ENCODE measurements at regions not wholly inside any gene's neighbourhood (a gene's known extent, or its start where the extent isn't known, plus 50 kb on each side); places are given as distances from the start of the nearest gene placed in this dataset.
"Not testable (repeated sequence)": the region's sequence is repeated elsewhere in the genome, so short reads cannot be mapped to it uniquely, and the experiment has no call there.

- Histone ChIP-seq H3K4me1 (ENCODE audit: control insufficient read depth, insufficient read depth, low read length) (peaks cover 22% of the 10 kb centered on the region), H3K9me3 (ENCODE audit: control insufficient read depth, low read depth, low read length) (no peaks in the 10 kb centered on the region), H3K27ac (ENCODE audit: low read length) (no peak overlapping the region), H3K36me3 (ENCODE audit: control insufficient read depth, insufficient read depth, low read length) (no peaks in the 10 kb centered on the region), H3K27me3 (ENCODE audit: control insufficient read depth, insufficient read depth, low read length) (no peaks in the 10 kb centered on the region), H3K4me3 (ENCODE audit: low read length) (no peak overlapping the region)
- DNase-seq = no peak
- no CpG with 5 or more reads among the region's 12 CpGs for WGBS (ENCODE audit: insufficient coverage, low lambda C conversion rate)
These were observed 452.0 kb downstream of the SOX9 start for GRCh38 chr17:72572604-72573491.

- not testable (repeated sequence) for H3K27me3 ChIP-seq (ENCODE audit: control insufficient read depth, insufficient read depth, low read length); H3K36me3 ChIP-seq (ENCODE audit: control insufficient read depth, insufficient read depth, low read length); H3K27ac ChIP-seq (ENCODE audit: low read length); H3K4me3 ChIP-seq (ENCODE audit: low read length); DNase-seq; H3K9me3 ChIP-seq (ENCODE audit: control insufficient read depth, low read depth, low read length)
- H3K4me1 ChIP-seq (ENCODE audit: control insufficient read depth, insufficient read depth, low read length) = peaks cover 22% of the 10 kb centered on the region
- WGBS (ENCODE audit: insufficient coverage, low lambda C conversion rate) = no CpG with 5 or more reads among the region's 5 CpGs
These were observed 452.6 kb downstream of the SOX9 start for GRCh38 chr17:72573492-72573801.

DNA sequence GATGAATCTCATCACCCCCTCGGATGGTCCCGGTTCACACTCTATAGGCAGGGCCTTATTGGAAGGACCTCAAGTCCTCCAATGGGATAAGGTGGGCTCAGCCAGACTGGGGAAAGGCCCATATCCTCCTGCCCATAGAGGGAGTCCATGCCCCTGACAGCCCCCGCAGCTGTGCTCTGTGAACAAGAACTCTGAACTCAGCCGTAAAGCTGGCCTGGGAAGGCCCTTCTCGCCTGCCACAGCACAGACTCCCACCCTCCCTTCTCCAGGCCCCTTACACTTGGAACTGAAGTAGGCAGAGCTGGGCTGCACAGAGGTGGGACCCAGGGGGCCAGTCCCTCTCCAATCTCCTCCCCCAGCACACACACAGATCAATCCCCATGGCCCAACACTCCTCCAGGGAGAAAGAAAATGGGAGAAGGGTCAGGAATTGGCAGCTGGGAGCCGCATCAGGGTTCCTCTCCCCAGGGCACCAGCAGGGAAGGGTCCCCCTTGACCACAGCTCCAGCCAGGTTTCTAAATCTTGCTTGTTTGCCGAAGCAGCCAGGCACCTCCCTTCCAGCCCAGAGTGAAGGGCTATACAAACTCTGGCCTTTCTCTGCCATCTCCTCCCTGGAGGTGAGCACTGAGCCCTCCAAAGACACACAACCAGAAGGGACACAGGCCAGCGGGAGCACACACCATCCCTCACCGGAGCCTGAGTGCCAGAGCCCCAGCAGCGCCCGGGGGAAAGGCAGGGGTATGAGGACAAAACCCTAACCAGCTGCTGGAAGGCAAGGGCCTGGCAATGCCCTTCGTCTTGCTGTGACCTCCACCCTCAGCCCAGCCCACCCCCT, 454.1 kb downstream of the SOX9 start:
- Histone ChIP-seq H3K27me3 (ENCODE audit: control insufficient read depth, insufficient read depth, low read length) (no peaks in the 10 kb centered on the region), H3K36me3 (ENCODE audit: control insufficient read depth, insufficient read depth, low read length) (no peaks in the 10 kb centered on the region), H3K4me3 (ENCODE audit: low read length) (no peak overlapping the region), H3K9me3 (ENCODE audit: control insufficient read depth, low read depth, low read length) (no peaks in the 10 kb centered on the region), H3K27ac (ENCODE audit: low read length) (no peak overlapping the region), H3K4me1 (ENCODE audit: control insufficient read depth, insufficient read depth, low read length) (peaks cover 24% of the 10 kb centered on the region)
- no peak for DNase-seq
- no CpG with 5 or more reads among the region's 12 CpGs for WGBS (ENCODE audit: insufficient coverage, low lambda C conversion rate)

DNA sequence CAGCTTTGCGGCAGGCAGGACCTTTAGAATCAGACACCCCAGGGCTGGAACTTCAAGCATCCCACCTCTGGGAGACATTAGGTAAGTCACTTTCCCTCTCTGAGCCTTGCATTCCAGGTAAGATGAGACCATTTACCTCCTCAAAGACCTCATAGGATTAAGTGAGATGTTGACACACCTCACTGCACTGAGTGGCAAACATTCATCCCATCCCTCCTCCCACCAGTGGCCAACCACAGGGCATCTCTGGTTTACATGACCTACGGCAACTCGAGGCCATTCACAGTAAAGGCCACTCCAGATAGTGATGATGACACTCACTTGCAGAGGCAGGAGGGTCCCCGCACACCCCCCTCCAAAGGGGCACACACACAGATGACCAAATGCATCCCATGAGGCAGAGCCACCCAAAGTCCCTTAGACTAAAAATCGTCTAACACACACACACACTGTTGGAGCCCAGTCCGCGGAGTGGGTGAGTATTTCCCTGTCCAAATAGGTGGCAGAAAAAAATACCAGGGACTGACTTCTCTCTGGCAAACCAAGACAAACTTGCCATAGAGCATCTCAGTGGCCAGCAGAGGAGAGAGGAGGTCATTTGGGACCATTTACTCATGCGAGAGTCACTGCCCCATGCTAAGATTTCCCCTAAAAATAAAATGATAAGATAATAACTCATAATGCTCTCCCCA, 454.9 kb downstream of the SOX9 start:
- no peak for DNase-seq
- Histone ChIP-seq H3K27me3 (ENCODE audit: control insufficient read depth, insufficient read depth, low read length) (no peaks in the 10 kb centered on the region), H3K4me1 (ENCODE audit: control insufficient read depth, insufficient read depth, low read length) (peaks cover 25% of the 10 kb centered on the region), H3K27ac (ENCODE audit: low read length) (no peak overlapping the region), H3K9me3 (ENCODE audit: control insufficient read depth, low read depth, low read length) (no peaks in the 10 kb centered on the region), H3K36me3 (ENCODE audit: control insufficient read depth, insufficient read depth, low read length) (no peaks in the 10 kb centered on the region), H3K4me3 (ENCODE audit: low read length) (no peak overlapping the region)
- no CpG with 5 or more reads among the region's 8 CpGs for WGBS (ENCODE audit: insufficient coverage, low lambda C conversion rate)

DNA sequence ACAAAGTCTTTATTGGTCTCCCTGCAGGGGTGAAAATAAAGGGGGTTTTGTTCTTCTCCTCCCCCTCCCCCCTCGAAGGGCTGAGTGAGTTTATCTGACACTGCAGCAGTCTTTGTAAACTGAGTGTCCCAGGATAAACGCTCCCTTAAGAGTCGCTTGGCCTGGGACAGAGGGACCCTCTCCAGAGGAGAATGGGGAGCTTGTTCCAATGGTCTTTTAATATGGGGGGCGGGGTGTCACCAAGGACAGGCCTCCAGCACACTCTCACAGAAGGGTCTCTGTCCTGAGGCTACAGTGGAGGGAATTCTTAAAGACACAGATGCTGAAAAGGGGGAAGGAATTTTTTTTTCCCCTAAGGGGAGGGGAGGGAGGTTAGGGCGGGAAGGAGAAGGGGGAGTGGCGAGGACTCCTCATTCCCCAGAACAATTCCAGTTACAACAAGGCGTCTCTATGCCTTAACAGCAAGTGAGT, 455.5 kb downstream of the SOX9 start:
- H3K4me1 ChIP-seq (ENCODE audit: control insufficient read depth, insufficient read depth, low read length) = peaks cover 31% of the 10 kb centered on the region
- no peaks in the 10 kb centered on the region for H3K9me3 ChIP-seq (ENCODE audit: control insufficient read depth, low read depth, low read length)
- no CpG with 5 or more reads among the region's 7 CpGs for WGBS (ENCODE audit: insufficient coverage, low lambda C conversion rate)
- H3K4me3 ChIP-seq (ENCODE audit: low read length) = no peak overlapping the region
- no peaks in the 10 kb centered on the region for H3K36me3 ChIP-seq (ENCODE audit: control insufficient read depth, insufficient read depth, low read length)
- no peaks in the 10 kb centered on the region for H3K27me3 ChIP-seq (ENCODE audit: control insufficient read depth, insufficient read depth, low read length)
- no peak for DNase-seq
- no peak overlapping the region for H3K27ac ChIP-seq (ENCODE audit: low read length)

DNA sequence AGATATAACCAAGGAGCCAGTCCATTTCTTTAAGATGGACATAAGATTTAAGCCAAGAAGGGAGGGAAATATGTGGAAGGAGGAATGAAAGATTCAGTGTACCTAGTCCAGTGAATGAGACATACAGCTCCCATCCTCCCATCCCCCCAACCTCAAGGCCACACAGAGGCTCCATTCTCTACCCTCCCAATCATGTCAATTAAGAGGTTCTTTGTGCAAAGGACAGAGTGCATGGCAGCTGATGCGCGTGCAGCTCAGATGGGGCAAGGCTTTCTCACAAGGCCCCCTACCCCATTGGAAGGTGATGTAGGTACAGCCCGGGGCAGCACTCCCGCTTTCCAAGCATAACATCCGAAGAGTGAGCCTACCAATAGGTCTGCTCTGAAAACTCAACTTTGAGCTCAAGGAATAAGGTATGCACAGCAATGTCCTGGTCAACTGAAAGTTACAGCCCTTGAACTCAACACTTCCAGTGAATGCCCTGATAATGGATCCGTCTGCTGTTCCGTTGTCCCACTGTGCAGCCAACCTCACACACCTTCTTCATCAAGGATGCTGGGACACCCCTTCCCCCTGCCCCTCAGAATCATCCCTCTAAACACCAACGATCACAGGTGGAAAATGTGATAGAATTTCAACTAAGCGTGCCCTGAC, 458.1 kb downstream of the SOX9 start:
- no CpG with 5 or more reads among the region's 9 CpGs for WGBS (ENCODE audit: insufficient coverage, low lambda C conversion rate)
- peaks cover 27% of the 10 kb centered on the region for H3K4me1 ChIP-seq (ENCODE audit: control insufficient read depth, insufficient read depth, low read length)

DNA sequence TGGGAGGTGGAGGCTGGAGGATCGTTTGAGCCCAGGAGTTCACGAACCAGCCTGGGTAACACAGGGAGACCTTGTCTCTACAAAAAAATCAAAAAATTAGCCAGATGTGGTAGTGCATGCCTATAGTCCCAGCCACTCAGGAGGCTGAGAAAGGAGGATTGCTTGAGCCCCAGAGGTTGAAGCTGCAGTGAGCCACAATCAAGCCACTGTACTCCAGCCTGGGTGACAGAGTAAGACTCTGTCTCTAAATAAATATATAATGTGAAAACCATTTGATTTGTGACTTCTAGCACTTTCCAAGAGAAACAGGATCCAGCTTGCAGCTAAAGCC, 459.1 kb downstream of the SOX9 start:
- no CpG with 5 or more reads among the region's 2 CpGs for WGBS (ENCODE audit: insufficient coverage, low lambda C conversion rate)
- H3K4me1 ChIP-seq (ENCODE audit: control insufficient read depth, insufficient read depth, low read length) = peaks cover 25% of the 10 kb centered on the region
- no peaks in the 10 kb centered on the region for H3K9me3 ChIP-seq (ENCODE audit: control insufficient read depth, low read depth, low read length)
- H3K4me3 ChIP-seq (ENCODE audit: low read length) = no peak overlapping the region
- H3K36me3 ChIP-seq (ENCODE audit: control insufficient read depth, insufficient read depth, low read length) = no peaks in the 10 kb centered on the region
- no peak for DNase-seq
- H3K27me3 ChIP-seq (ENCODE audit: control insufficient read depth, insufficient read depth, low read length) = no peaks in the 10 kb centered on the region
- H3K27ac ChIP-seq (ENCODE audit: low read length) = peak overlapping the region; percentile 62

More for the DNA sequence above, 458.1 kb downstream of the SOX9 start:
- H3K27me3 ChIP-seq (ENCODE audit: control insufficient read depth, insufficient read depth, low read length) = no peaks in the 10 kb centered on the region
- H3K36me3 ChIP-seq (ENCODE audit: control insufficient read depth, insufficient read depth, low read length) = no peaks in the 10 kb centered on the region
- no peaks in the 10 kb centered on the region for H3K9me3 ChIP-seq (ENCODE audit: control insufficient read depth, low read depth, low read length)
- no peak overlapping the region for H3K4me3 ChIP-seq (ENCODE audit: low read length)
- no peak for DNase-seq
- H3K27ac ChIP-seq (ENCODE audit: low read length) = no peak overlapping the region

GRCh38 chr17:72580321-72581127, 459.7 kb downstream of the SOX9 start:
- no peaks in the 10 kb centered on the region for H3K36me3 ChIP-seq (ENCODE audit: control insufficient read depth, insufficient read depth, low read length)
- no CpG with 5 or more reads among the region's 11 CpGs for WGBS (ENCODE audit: insufficient coverage, low lambda C conversion rate)
- no peaks in the 10 kb centered on the region for H3K27me3 ChIP-seq (ENCODE audit: control insufficient read depth, insufficient read depth, low read length)
- DNase-seq = peak; percentile 72 to 90
- H3K4me1 ChIP-seq (ENCODE audit: control insufficient read depth, insufficient read depth, low read length) = peaks cover 19% of the 10 kb centered on the region
- no peaks in the 10 kb centered on the region for H3K9me3 ChIP-seq (ENCODE audit: control insufficient read depth, low read depth, low read length)
- no peak overlapping the region for H3K4me3 ChIP-seq (ENCODE audit: low read length)
- peak overlapping the region; percentile 62 for H3K27ac ChIP-seq (ENCODE audit: low read length)

DNA sequence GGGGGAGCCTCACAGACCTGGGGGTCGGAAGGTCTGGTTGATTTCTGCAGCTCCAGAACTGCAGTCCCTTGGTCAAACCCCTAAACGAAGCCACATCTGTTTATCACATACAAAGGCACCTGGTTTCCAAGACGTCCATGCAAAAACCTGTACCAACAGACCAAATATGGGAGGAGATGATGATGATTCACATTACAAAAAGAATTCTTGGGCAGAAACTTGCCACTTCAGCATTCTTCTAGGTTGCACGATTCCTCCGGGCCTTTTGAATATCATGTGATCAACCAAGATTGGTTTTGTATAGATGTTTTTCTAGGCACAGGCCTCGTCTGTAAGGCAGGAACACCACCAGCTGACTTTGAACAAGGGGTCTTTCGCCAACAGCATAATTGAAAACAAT, 466.3 kb downstream of the SOX9 start:
- H3K27me3 ChIP-seq (ENCODE audit: control insufficient read depth, insufficient read depth, low read length) = peaks cover 14% of the 10 kb centered on the region
- peaks cover 23% of the 10 kb centered on the region for H3K4me1 ChIP-seq (ENCODE audit: control insufficient read depth, insufficient read depth, low read length)
- 80% methylated on average over 1 of the region's 7 CpGs for WGBS (ENCODE audit: insufficient coverage, low lambda C conversion rate)
- H3K36me3 ChIP-seq (ENCODE audit: control insufficient read depth, insufficient read depth, low read length) = no peaks in the 10 kb centered on the region
- peak overlapping the region; percentile 81 for H3K27ac ChIP-seq (ENCODE audit: low read length)
- no peak for DNase-seq
- H3K4me3 ChIP-seq (ENCODE audit: low read length) = no peak overlapping the region
- H3K9me3 ChIP-seq (ENCODE audit: control insufficient read depth, low read depth, low read length) = no peaks in the 10 kb centered on the region
